HG03025 (cell line): ENCODE measurements at regions not wholly inside any gene's neighbourhood (a gene's known extent, or its start where the extent isn't known, plus 50 kb on each side); places are given as distances from the start of the nearest gene placed in this dataset.

ENCODE experiments used
- ATAC-seq: cut with Tn5 transposase; IDR thresholded peaks from one replicate; pipeline ENCODE4 v1.9.1; 2021; ENCODE audit warnings: mild to moderate bottlenecking, moderate library complexity; ENCODE audit not compliant: unreplicated experiment, low FRiP score

DNA sequence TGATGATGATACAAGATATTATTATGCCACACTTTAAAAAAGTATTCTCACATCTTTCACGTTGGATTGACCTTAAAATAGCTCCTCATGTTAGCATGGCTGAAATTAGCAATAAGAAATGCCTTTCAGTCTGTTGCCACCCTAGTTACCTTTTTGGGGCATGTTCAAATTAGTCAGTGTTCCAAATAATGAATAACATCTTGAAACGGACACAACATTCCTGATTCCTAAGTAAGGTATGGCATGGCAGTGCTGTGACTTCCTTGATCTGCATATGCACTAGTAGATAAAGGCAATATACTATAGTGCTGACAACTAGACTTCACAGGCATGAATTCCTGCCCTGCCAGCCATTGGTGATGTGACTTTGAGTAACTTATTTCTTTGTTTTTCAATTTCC is 914.5 kb downstream of the METTL15 start:
- no peak for ATAC-seq

DNA sequence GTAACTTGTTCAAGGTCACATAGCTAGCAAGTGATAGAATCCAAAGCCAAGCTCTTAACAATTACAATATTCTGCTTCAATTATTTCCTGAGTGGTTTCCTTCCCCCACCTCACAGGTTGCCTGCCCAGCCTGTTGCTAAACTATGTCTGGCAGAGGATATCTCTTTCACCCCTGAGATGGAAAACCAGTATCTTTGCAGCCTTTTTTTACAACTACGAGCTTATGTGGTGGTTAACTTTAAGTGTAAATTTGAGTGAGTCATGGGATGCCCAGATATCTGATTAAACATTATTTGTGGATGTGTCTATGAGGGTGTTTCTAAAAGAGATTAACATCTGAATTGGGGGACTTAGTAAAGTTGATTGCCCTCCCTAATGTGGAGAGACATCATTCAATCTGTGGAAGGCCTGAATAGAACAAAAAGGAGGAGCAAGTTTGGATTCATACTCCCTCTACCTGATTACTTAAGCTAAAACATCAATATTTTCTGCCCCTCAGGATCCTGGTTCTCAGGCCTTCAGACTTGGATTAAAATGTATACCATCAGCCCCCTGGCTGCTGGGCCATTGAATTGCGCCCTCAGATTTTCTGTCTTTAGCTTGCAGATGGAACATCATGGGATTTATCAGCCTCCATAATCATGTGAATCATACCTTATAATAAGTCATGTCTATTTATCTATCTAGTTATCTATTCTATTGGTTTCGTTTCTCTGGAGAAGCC is 911.9 kb downstream of the METTL15 start:
- ATAC-seq = no peak

DNA sequence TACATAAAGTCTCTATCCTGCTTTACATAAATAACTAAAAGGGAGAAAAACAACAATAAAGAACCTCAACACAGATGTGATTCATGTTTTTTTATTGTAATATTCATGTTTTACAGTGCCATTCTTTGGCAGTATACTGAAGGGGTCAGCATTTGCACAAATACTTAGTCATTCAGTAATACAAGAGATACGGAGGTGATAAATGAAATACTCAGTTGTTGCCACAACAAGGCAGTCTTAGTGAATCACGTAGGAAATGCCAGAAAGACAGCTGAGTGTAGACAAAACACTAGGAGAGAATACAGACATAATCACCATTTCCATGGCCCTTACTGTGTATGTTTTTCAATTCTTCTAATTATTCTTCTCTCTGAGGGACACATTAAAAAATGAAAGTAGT is 910.4 kb downstream of the METTL15 start:
- no peak for ATAC-seq

DNA sequence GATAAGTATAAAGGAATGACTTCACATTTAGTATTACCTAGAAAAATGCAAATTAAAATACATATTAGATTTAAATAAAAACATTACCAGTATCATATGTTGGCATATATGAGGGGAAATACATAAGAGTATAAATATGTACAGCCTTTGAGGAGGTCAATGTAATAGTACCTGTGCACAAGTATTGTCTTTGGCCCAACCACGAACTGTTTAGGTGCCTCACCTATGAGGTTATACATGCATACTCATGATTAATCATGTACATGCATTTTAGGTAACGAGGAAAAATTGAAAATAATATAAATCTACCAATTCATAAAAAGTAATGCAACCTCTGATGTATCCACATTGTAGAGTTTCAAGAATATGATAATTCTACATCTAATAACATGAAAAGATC is 909.8 kb downstream of the METTL15 start:
- ATAC-seq = no peak

DNA sequence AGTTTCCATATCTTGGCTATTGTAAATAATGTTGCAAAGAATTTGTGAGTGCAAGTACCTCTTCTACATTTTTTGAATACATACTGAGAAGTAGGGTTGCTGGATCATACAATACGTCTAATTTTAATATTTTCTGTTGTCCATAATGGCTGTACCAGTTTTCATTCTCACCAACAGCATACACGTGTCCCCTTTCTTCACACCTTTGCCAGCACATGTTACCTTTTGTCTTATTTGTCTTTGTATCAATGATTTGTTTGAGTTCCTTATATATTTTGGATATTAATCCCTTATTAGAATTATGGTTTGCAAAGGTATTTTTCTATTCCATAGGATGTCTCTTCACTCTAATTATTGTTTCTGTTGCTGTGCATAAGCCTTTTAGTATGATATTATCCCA is 904.3 kb downstream of the METTL15 start:
- no peak for ATAC-seq

DNA sequence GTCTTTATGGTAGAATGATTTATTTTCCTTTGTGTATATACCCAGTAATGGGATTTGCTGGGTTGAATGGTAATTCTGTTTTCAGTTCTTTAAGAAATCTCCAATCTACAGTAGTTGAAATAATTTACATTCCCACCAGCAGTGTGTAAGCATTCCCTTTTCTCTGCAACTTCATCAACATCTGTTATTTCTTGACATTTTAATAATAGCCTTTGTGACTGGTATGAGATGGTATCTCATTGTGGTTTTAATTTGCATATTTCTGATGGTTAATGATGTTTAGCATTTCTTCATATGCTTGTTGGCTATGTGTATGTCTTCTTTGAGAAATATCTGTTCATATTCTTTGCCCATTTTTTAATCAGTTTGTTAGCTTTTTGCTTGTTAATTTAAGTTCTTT is 901.2 kb downstream of the METTL15 start:
- ATAC-seq = no peak

DNA sequence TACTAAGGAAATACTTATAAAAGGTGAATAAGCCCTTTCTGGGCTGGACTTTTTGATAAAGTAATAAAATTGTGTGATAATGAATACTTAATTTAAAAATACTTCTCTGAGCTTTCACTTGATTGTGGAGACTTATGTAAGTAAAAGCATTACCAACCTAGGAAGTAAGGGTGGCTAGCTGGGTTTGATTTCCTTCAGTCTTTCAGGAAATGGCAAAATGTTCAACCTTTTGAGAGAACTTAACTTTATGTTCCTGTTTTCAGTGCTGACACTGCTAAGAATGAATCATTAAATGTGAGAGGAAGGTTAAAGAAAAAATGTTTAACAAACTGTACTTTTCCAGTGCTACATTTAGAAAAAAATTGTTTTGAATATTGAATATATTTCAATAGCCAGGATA is 900.3 kb downstream of the METTL15 start:
- ATAC-seq = no peak

DNA sequence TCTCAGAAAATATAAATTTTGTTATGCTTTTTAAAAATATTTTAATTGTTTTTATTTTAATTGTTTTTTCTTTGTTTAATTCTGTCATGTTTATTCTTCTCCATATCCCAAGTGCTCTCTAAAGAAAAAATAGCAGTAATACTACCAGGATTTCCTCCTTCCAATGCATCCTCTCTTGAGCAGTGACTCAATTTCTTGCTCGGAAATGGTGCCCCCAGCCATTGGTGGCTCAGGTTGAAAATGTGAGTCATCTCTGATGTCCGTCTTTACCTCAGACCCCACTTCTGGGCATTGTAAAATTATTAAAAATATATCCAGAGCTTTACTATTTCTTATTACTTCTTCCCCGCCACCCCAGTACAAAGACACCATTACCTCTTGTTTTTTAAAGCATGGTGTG is 898.5 kb downstream of the METTL15 start:
- ATAC-seq = no peak

DNA sequence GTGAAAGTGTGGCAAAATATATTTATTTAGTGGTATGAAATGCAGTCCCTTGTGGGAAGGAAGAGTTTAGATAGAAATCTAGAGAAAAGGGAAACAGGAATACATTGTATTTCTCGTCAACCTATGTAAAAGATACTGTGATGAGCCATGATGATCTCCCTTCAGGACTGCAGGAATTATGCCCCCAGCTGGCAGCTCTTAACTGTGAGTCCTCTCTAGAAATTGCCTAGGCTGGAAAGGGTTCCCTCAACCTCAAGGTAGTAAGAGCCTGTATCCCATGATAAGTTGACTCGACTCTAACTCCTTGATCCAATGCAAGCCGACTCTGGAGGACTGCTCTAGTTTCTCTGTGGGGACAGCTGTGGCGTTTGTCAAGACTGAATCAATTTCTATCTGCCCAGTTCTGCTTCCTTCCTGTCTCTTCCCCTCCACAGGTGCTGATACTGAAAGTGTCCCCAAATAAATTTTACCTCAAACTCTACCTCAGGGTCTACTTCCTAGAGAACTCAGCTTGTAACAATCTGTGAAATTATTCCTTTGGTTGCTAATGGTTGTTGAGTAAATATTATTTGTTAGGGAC is 897.3 kb downstream of the METTL15 start:
- no peak for ATAC-seq

DNA sequence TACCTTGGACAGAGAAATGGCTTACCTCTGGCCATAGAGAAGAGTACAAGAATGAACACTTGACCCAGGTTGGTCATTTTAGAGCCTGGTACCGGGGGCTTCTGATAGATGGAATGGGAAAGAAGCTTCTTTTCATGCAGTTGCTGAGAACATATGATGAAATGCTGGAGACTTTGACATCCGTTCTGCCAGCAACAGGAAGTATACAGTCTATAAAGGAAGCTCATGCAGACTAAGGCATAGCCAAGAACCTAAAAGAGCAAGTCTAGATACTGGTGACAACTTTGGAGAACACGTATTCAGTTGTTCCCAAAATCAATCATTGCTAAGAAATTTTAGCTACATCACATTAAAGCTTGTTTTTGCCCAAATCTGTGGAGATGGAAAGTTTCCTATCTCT is 894.6 kb downstream of the METTL15 start:
- ATAC-seq = no peak

DNA sequence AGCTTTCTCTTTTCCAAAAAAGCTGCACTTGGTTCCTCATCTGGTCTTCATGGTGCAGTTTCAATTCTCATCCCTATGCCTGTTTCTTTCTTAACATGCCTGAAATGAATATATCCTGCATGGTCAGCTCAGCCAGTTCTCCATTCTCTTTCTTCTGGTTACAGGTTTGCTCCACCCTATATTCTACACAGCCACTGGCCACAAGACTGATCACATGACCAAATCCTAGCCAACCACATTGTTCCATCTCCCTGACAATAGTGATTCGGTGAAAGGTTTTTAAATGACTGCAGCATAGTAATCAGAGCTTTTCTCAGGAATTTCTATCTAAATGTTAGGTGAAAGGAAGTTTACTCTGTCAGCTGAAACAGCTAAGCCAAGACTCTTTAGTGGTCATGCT is 891.4 kb downstream of the METTL15 start:
- ATAC-seq = no peak

DNA sequence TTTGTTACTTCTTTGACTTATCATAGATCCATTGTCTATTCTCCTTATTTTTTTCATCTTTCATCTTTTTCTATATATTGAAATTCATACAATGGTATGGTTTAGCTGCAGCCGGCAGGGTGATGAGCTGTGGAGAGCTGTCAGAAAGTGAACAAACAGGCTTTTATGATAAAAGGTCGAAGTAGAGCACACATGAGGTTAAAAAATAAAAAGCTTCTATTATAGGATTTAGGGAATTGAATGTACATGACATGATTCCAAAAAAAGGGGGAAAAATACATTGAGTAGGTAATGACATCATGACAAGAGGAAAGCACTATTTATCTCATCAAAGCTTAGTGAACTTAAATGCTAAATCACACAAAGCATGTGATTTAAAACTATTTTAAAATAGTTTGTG is 884.8 kb downstream of the METTL15 start:
- no peak for ATAC-seq

DNA sequence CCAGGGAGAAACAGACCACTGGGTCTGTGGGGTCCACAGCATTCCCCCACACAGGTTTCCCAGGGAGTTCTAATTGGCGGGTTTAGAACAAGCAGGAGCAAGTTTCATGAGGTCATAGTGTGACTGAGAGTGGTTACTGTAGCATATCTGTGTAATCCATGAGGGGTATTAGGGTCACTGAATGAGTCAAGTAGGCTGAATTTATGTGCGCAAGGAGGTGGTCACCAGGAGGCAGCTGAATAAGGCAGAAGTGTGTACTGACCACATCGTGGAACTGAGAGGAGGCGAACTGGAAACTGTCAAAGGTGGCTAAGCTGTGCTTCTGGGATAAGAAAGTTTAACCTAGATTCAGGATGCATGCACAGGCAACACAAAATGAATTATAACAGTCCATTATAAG is 876.0 kb downstream of the METTL15 start:
- ATAC-seq = no peak

DNA sequence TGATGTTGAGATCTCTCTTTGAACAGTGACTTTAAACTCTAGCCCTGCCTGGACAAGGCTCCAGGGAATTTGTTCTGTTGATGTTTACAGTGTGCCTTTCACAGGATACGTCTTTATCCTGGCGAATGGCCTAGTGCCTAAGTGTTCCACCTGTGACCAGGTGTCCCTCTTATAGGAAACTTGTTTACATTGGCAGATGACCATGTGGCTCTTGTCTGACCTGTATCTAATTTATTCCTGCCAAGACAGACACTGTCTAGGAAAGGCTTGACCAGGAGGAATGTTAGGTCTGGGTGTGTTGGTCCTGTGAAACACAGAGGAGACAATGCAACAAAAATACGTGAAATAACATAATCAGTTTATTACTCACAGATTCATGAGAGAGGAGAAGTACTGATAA is 875.6 kb downstream of the METTL15 start:
- ATAC-seq = no peak

DNA sequence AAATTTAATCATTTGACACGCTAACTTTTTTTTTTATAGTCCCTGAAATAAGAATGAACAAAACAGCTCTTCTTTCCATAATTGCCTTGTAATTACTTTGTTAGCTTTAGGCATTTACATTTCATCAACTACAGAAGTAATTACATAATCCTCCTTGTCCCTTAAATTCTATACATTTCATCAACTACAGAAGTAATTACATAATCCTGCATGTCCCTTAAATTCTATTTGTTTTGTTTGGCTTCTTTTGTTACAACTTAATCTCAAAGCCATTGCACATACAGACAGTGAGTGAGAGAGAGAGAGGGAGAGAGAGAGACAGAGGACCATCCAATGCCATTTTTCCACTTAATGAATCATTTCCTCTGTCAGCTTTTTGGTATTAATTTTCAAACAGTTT is 873.2 kb downstream of the METTL15 start:
- no peak for ATAC-seq

DNA sequence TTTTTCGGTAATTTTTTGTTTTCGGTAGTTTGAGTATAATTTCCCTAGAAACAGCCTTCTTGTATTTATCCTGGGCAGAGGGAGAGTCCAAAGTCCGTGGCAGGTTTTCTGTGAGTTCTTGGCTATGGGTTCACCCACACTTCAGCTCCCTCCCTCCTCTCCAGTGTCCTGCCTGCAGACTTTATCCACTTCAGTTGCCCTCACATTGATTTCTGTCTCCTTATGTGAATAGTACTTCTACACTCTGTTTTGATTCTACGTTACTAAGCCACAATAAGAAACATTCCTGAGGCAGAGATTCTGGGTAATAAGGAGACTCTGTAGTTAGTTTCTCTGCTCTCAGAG is 868.6 kb downstream of the METTL15 start:
- ATAC-seq = no peak

DNA sequence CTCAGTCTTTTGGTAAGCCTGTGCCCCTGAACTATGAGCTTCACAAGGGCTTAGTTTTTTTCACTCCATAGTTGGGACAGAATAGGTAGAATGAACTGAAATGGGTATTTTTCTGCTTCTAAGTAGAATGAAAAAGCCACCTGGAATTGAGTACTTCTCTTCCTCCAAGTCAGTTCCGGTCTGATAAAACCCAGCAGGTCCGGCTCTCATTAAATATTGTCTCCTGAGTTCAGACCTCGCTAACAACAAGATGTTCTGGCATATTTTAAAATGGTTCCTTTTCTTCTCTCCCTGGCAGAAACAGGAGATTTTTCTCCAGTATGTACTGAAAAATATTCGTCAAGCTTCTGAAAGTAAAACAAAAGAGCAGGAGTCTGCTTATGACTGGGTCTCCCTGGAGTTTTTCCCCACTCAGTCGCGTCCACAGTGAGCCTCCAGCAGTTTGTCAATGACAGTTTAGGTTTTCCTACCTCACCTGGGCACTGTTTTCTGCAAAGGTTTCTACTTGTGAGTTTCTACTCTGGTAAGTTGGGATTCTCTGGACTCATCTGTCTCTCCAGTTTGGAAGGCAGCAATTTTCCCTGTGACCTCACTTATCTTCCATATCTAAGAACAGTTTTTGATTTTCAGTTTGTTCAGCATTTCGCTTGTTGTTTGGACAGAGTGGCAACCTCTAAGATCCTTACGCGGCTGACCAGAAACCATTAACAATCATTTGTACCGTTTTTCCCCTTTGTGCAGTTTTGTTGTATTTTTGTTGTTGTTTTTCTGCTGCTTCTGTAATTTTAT is 868.0 kb downstream of the METTL15 start:
- no peak for ATAC-seq

DNA sequence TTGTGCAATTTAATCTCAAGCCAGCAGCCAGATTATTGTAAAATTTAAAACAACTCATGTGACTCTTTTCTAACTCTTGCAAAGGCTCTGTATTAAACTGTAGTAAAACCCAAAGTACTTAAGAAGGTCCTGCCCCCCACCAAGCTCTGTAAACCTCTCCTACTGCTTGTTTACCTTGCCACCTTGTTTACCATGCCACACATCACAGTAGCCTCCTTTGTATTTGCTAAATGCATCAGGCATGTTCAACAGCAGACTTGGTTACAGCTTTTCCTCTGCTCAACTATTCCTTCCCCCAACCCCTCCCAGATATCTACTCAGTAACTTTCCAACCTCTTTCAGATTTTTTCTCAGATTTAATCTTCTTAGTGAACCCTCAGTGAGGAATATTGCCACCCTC is 861.6 kb downstream of the METTL15 start:
- no peak for ATAC-seq

DNA sequence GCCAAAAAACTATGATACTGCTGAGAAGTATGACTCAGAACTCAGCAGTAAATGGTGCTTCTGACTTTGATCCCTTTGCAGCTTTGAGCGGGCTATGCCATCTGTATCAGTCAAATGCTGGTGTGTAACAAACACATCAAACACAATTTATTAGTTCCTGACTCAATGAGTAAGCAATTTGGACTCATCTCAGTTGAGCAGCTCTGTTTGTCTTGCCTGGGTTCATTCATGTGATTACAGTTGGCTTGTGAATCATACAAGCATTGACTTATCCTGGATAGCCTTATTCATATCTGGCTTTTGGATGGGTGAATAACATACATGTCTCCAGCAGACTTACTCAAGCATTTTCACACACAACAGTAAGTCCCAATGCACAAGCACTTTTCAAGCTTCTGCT is 858.8 kb downstream of the METTL15 start:
- no peak for ATAC-seq

DNA sequence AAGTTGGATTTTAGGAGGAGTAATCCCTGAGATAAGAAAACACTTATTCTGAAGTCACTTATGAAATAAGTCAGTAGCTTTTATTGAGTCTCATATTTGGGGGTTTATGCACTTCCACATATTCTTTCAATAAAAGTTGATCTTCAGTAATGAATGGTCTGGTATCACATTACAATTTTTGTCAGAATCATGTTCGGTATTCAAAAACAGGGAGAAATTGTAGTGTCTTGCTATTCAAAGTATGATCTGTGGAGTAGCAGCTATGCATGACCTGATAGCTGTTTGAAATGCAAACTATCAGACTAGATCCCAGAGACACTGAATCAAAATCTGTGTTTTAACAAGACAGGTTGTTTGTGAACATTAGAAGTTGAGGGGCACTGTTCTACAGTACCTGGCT is 857.6 kb downstream of the METTL15 start:
- no peak for ATAC-seq

DNA sequence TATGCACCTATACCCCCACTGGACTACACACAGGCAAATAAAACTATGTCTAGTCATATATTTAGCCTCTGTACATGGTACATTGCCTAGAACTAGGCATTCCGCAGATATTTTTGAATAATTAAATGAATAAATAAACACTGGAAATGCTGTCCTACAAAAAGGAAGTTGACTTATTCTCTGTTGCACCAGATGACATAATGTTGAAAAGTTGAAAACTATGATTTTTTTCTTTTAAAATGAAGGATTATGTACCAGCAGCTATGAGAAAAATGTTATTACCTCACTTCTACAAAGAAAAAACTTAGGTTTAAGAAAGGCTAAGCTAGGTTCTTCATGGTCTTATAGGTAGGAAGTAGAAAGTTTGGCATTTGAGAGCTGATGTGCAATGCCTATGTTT is 856.6 kb downstream of the METTL15 start:
- no peak for ATAC-seq

DNA sequence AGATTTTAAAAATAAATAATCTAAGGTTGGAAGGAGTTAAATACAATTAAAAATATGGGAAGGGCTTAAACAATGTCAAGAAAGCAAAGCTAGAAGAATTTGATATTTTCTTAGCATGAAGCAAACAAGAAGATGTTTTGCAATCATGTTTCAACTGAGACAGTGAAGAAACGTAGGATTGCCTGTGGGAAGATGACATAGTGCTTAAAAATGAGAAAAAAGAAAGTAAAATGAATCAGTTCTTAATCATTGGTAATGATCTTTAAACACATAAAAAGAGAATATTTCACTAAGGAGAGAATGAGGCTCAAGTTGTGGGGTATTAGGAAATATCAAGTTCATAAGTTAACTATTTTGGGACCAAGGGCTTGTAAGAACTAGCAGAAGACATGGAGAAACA is 855.0 kb downstream of the METTL15 start:
- ATAC-seq = no peak
